ENCODE measurements at regions not wholly inside any gene's neighbourhood (a gene's known extent, or its start where the extent isn't known, plus 50 kb on each side); places are given as distances from the start of the nearest gene placed in this dataset.

- TF ChIP-seq YY1 (IDR thresholded peaks at IDR 0.05; ENCODE audit: insufficient read depth, insufficient read length) = no peak
- TF ChIP-seq SUZ12 (IDR thresholded peaks at IDR 0.05; ENCODE audit: extremely low read depth, insufficient read depth, insufficient read length) = no peak
Observed at GRCh38 chr3:107283948-107284347, 93.3 kb upstream of the CCDC54 start.
